Muscle layer of duodenum (tissue), 2 donors: ENCODE measurements at regions not wholly inside any gene's neighbourhood (a gene's known extent, or its start where the extent isn't known, plus 50 kb on each side); places are given as distances from the start of the nearest gene placed in this dataset.

ENCODE experiments used
- H3K27ac ChIP-seq: one replicate; pipeline ENCODE4 v1.7.0; 2013; ENCODE audit warnings: mild to moderate bottlenecking, low read length
- H3K27me3 ChIP-seq: one replicate; pipeline ENCODE4 v1.7.0; 2013; ENCODE audit warnings: low read depth, mild to moderate bottlenecking, control low read depth, low read length
- H3K36me3 ChIP-seq, 2 donors: one replicate each; pipeline ENCODE4 v1.7.0; 2013; ENCODE audit warnings: low read length in 2 of 2, control low read depth in 1 of 2, mild to moderate bottlenecking in 1 of 2; ENCODE audit not compliant: insufficient read depth in 2 of 2, control insufficient read depth in 1 of 2
- H3K4me1 ChIP-seq, 2 donors: one replicate each; pipeline ENCODE4 v1.7.0; 2013; ENCODE audit warnings: low read length in 2 of 2, mild to moderate bottlenecking in 2 of 2, control low read depth in 1 of 2, moderate library complexity in 1 of 2; ENCODE audit not compliant: insufficient read depth in 2 of 2, control insufficient read depth in 1 of 2
- H3K4me3 ChIP-seq, 2 donors: one replicate each; pipeline ENCODE4 v1.7.0; 2013; ENCODE audit warnings: low read length in 2 of 2, low read depth in 1 of 2, mild to moderate bottlenecking in 1 of 2
- H3K9me3 ChIP-seq, 2 donors: one replicate each; pipeline ENCODE4 v1.7.0; 2013; ENCODE audit warnings: low read length in 2 of 2, control low read depth in 1 of 2, mild to moderate bottlenecking in 1 of 2; ENCODE audit not compliant: control insufficient read depth in 1 of 2
- donor health status: healthy.

- Histone ChIP-seq H3K4me1 (no peaks in the 10 kb centered on the region), H3K9me3 (peaks cover 6 to 12% of the 10 kb centered on the region in 2 donors), H3K36me3 (no peaks in the 10 kb centered on the region), H3K27me3 (no peaks in the 10 kb centered on the region), H3K4me3 (no peak overlapping the region), H3K27ac (no peak overlapping the region)
Measured at GRCh38 chr7:18257711-18258110, 230.1 kb upstream of the PRPS1L1 start.

- Histone ChIP-seq H3K36me3 (no peaks in the 10 kb centered on the region), H3K4me1 (no peaks in the 10 kb centered on the region), H3K27ac (no peak overlapping the region), H3K9me3 (peaks cover 0 to 12% of the 10 kb centered on the region in 2 donors), H3K27me3 (no peaks in the 10 kb centered on the region), H3K4me3 (no peak overlapping the region)
Measured at GRCh38 chr7:18262058-18262457, 233.5 kb upstream of the HDAC9 start.

- H3K27ac ChIP-seq: no peak overlapping the region
- H3K27me3 ChIP-seq: no peaks in the 10 kb centered on the region
- H3K4me3 ChIP-seq: no peak overlapping the region
- H3K9me3 ChIP-seq: peaks cover 0 to 12% of the 10 kb centered on the region in 2 donors
- H3K36me3 ChIP-seq: no peaks in the 10 kb centered on the region
- no peaks in the 10 kb centered on the region for H3K4me1 ChIP-seq
Measured at GRCh38 chr7:18265611-18266281, 229.8 kb upstream of the HDAC9 start.

- Histone ChIP-seq H3K4me1 (no peaks in the 10 kb centered on the region), H3K27ac (no peak overlapping the region), H3K4me3 (no peak overlapping the region), H3K9me3 (no peaks in the 10 kb centered on the region), H3K27me3 (no peaks in the 10 kb centered on the region), H3K36me3 (no peaks in the 10 kb centered on the region)
Measured at GRCh38 chr7:18268571-18268970, 227.0 kb upstream of the HDAC9 start.

GRCh38 chr7:18276380-18276779 is 219.2 kb upstream of the HDAC9 start:
- Histone ChIP-seq H3K36me3 (no peaks in the 10 kb centered on the region), H3K4me3 (no peak overlapping the region), H3K27ac (no peak overlapping the region), H3K4me1 (no peaks in the 10 kb centered on the region), H3K9me3 (no peaks in the 10 kb centered on the region), H3K27me3 (no peaks in the 10 kb centered on the region)

- Histone ChIP-seq H3K27me3 (no peaks in the 10 kb centered on the region), H3K4me1 (no peaks in the 10 kb centered on the region), H3K27ac (no peak overlapping the region), H3K4me3 (no peak overlapping the region), H3K9me3 (no peaks in the 10 kb centered on the region), H3K36me3 (no peaks in the 10 kb centered on the region)
Measured at GRCh38 chr7:18278316-18278715, 217.2 kb upstream of the HDAC9 start.

GRCh38 chr7:18283045-18283444 is 212.5 kb upstream of the HDAC9 start:
- H3K36me3 ChIP-seq: no peaks in the 10 kb centered on the region
- H3K4me3 ChIP-seq: no peak overlapping the region
- H3K27me3 ChIP-seq: no peaks in the 10 kb centered on the region
- H3K9me3 ChIP-seq: no peaks in the 10 kb centered on the region
- no peak overlapping the region for H3K27ac ChIP-seq
- H3K4me1 ChIP-seq: no peaks in the 10 kb centered on the region

- Histone ChIP-seq H3K27me3 (no peaks in the 10 kb centered on the region), H3K9me3 (no peaks in the 10 kb centered on the region), H3K27ac (no peak overlapping the region), H3K36me3 (no peaks in the 10 kb centered on the region), H3K4me3 (no peak overlapping the region), H3K4me1 (peaks cover 0 to 9% of the 10 kb centered on the region in 2 donors)
Measured at GRCh38 chr7:18287482-18287881, 208.1 kb upstream of the HDAC9 start.

- Histone ChIP-seq H3K27ac (no peak overlapping the region), H3K27me3 (no peaks in the 10 kb centered on the region), H3K36me3 (no peaks in the 10 kb centered on the region), H3K4me1 (peaks cover 0 to 15% of the 10 kb centered on the region in 2 donors), H3K4me3 (no peak overlapping the region), H3K9me3 (no peaks in the 10 kb centered on the region)
Measured at GRCh38 chr7:18288322-18289037, 207.1 kb upstream of the HDAC9 start.

- no peaks in the 10 kb centered on the region for H3K9me3 ChIP-seq
- no peak overlapping the region for H3K27ac ChIP-seq
- H3K4me3 ChIP-seq: no peak overlapping the region
Measured at GRCh38 chr7:18289788-18290187, 205.8 kb upstream of the HDAC9 start.

GRCh38 chr7:18290223-18290622 is 205.3 kb upstream of the HDAC9 start:
- no peak overlapping the region for H3K4me3 ChIP-seq
- peaks cover 0 to 15% of the 10 kb centered on the region in 2 donors for H3K4me1 ChIP-seq

More at GRCh38 chr7:18289788-18290187, 205.8 kb upstream of the HDAC9 start:
- Histone ChIP-seq H3K27me3 (no peaks in the 10 kb centered on the region), H3K36me3 (no peaks in the 10 kb centered on the region), H3K4me1 (peaks cover 0 to 15% of the 10 kb centered on the region in 2 donors)

More at GRCh38 chr7:18290223-18290622, 205.3 kb upstream of the HDAC9 start:
- Histone ChIP-seq H3K27me3 (no peaks in the 10 kb centered on the region), H3K9me3 (no peaks in the 10 kb centered on the region), H3K27ac (no peak overlapping the region), H3K36me3 (no peaks in the 10 kb centered on the region)
